Endothelial cell of umbilical vein (primary cell): ENCODE measurements at regions not wholly inside any gene's neighbourhood (a gene's known extent, or its start where the extent isn't known, plus 50 kb on each side); places are given as distances from the start of the nearest gene placed in this dataset.

Source experiments
- BruUV-seq: library from RNA; stranded (reverse); fragments of 400-500 nt; replicated peaks from 2 replicates; lab custom pipeline; 2021; lab: Mats Ljungman, UMichigan
- CTCF ChIA-PET: fragments of 300-600, 350-600 bp; sonication (Branson Sonifier 250); formaldehyde crosslinking; loops from one replicate; lab custom pipeline; 2021; ENCODE audit warnings: antibody characterized with exemption, inconsistent platforms; lab: Charles Lee
- POLR2A ChIA-PET: fragments of 300-600, 350-600 bp; sonication (Branson Sonifier 250); formaldehyde crosslinking; loops from one replicate; lab custom pipeline; 2021; ENCODE audit warnings: antibody characterized with exemption, inconsistent platforms; lab: Charles Lee
- DNase-seq: peaks from one replicate; pipeline ENCODE4 v3.0.0-alpha.2; 2011; ENCODE audit warnings: low read depth, low spot score
- FAIRE-seq: peaks from 2 replicates; lab custom pipeline; 2011; peaks lifted over from hg19 to GRCh38; lab: Jason Lieb, UNC
- H2AFZ ChIP-seq: 2 replicates; pipeline ENCODE4 v1.6.0; 2012; ENCODE audit warnings: low read depth, low read length, control low read depth, inconsistent platforms
- H3K27ac ChIP-seq: 2 replicates; pipeline ENCODE4 v1.5.1; 2011; ENCODE audit warnings: low read depth, mild to moderate bottlenecking, control low read depth, low read length, moderate library complexity; ENCODE audit not compliant: insufficient read depth
- H3K27me3 ChIP-seq, 2 experiments: 2 replicates each; pipeline versions ENCODE4 v1.6.0 to v1.6.1; 2011; ENCODE audit warnings: low read length in 2 of 2, mixed read lengths in 1 of 2; ENCODE audit not compliant: control insufficient read depth in 2 of 2, insufficient read depth in 2 of 2
- H3K36me3 ChIP-seq, 2 experiments: 2 replicates in 1 of 2; 3 replicates in 1 of 2; pipeline ENCODE4 v1.5.1; 2011; ENCODE audit warnings: low read length in 2 of 2, mild to moderate bottlenecking in 1 of 2, moderate library complexity in 1 of 2; ENCODE audit not compliant: control insufficient read depth in 2 of 2, insufficient read depth in 2 of 2; ENCODE audit errors: extremely low read depth in 1 of 2
- H3K4me1 ChIP-seq: 3 replicates; pipeline ENCODE4 v1.5.1; 2011; ENCODE audit warnings: mild to moderate bottlenecking, low read length; ENCODE audit not compliant: control insufficient read depth, insufficient read depth; ENCODE audit errors: extremely low read depth
- H3K4me2 ChIP-seq: 2 replicates; pipeline ENCODE4 v1.6.1; 2011; ENCODE audit warnings: low read length, control low read depth, mixed read lengths; ENCODE audit not compliant: insufficient read depth
- H3K4me3 ChIP-seq, 3 experiments: fragments of 200-600 bp in 1 of 3; sonication (generic), shearing (Covaris generic) in 1 of 3; replicated peaks in 1 of 3; 2 replicates each; pipeline ENCODE4 v1.5.1; 2011 to 2016; ENCODE audit warnings: control low read depth in 3 of 3, low read length in 3 of 3, mild to moderate bottlenecking in 2 of 3, inconsistent platforms in 1 of 3, low read depth in 1 of 3, moderate library complexity in 1 of 3; ENCODE audit not compliant: insufficient read depth in 1 of 3
- H3K79me2 ChIP-seq: 2 replicates; pipeline ENCODE4 v1.6.0; 2012; ENCODE audit warnings: low read length, inconsistent platforms; ENCODE audit not compliant: control insufficient read depth, insufficient read depth
- H3K9ac ChIP-seq: replicated peaks from 2 replicates; pipeline ENCODE3; 2011; ENCODE audit warnings: low read length, control low read depth; ENCODE audit not compliant: insufficient read depth; ENCODE audit errors: extremely low read depth
- H3K9me1 ChIP-seq: replicated peaks from 3 replicates; pipeline ENCODE4 v1.6.0; 2011; ENCODE audit warnings: mild to moderate bottlenecking, low read length; ENCODE audit not compliant: control insufficient read depth, insufficient read depth; ENCODE audit errors: extremely low read depth
- H3K9me3 ChIP-seq: replicated peaks from 2 replicates; pipeline ENCODE4 v1.5.1; 2012; ENCODE audit warnings: low read length, inconsistent platforms; ENCODE audit not compliant: control insufficient read depth, insufficient read depth
- H4K20me1 ChIP-seq: replicated peaks from 2 replicates; pipeline ENCODE3; 2011; ENCODE audit warnings: mild to moderate bottlenecking, low read length; ENCODE audit not compliant: control insufficient read depth, insufficient read depth; ENCODE audit errors: extremely low read depth
- EZH2 ChIP-seq: IDR thresholded peaks from 2 replicates; pipeline ENCODE4 v1.6.1; 2012; ENCODE audit warnings: borderline replicate concordance, low read depth, mild to moderate bottlenecking, moderate library complexity, low read length, inconsistent platforms; ENCODE audit not compliant: severe bottlenecking
- FOS ChIP-seq: IDR thresholded peaks from 2 replicates; pipeline ENCODE4 v1.6.1; 2011; ENCODE audit warnings: mild to moderate bottlenecking, low read length, moderate library complexity, borderline replicate concordance; ENCODE audit not compliant: insufficient read depth
- GATA2 ChIP-seq: IDR thresholded peaks from 2 replicates; pipeline ENCODE4 v1.7.0; 2011; ENCODE audit warnings: low read depth, mild to moderate bottlenecking, moderate library complexity, mixed read lengths, low read length; ENCODE audit not compliant: insufficient read length, insufficient read depth
- JUN ChIP-seq: IDR thresholded peaks from 2 replicates; pipeline ENCODE4 v1.6.1; 2011; ENCODE audit warnings: borderline replicate concordance, low read depth; ENCODE audit not compliant: insufficient read length, insufficient read depth
- MYC ChIP-seq: IDR thresholded peaks from one replicate; pipeline ENCODE4 v1.6.1; 2011; ENCODE audit warnings: mild to moderate bottlenecking, low read depth, low read length
- POLR2A ChIP-seq: IDR thresholded peaks from 2 replicates; pipeline ENCODE4 v1.6.1; 2012; ENCODE audit warnings: low read depth, mild to moderate bottlenecking, control low read depth, low read length
- POLR2AphosphoS5 ChIP-seq: IDR thresholded peaks from 2 replicates; pipeline ENCODE4 v1.6.1; 2012; ENCODE audit warnings: low read depth, mild to moderate bottlenecking, control low read depth, low read length, moderate library complexity; ENCODE audit not compliant: insufficient read depth
- dilution Hi-C: fragments of 300-500 bp; cut with MboI; formaldehyde crosslinking; loops from one replicate; pipeline ENCODE4 v1.15.0; 2019; ENCODE audit warnings: low sequenced_read_pairs; ENCODE audit not compliant: extremely low pct_ligation_motif_present
- intact Hi-C: fragments of 100-400 bp; cut with micrococcal nuclease; formaldehyde crosslinking; loops from one replicate; pipeline ENCODE4 v1.10.0; 2022
- TF ChIP-seq, protein P1 (sequence below): IDR thresholded peaks from 2 replicates; pipeline ENCODE4 v1.6.1; 2011; ENCODE audit not compliant: insufficient read depth, insufficient read length
- TF ChIP-seq, protein P2 (sequence below), 2 donors: IDR thresholded peaks; 1 replicate in 1 of 2; 2 replicates in 1 of 2; pipeline ENCODE4 v1.5.1; 2011; ENCODE audit warnings: low read length in 2 of 2, mild to moderate bottlenecking in 2 of 2, moderate library complexity in 2 of 2, control low read depth in 1 of 2, inconsistent platforms in 1 of 2, low read depth in 1 of 2; ENCODE audit not compliant: insufficient read depth in 1 of 2; ENCODE audit errors: extremely low read depth in 1 of 2

DNA sequence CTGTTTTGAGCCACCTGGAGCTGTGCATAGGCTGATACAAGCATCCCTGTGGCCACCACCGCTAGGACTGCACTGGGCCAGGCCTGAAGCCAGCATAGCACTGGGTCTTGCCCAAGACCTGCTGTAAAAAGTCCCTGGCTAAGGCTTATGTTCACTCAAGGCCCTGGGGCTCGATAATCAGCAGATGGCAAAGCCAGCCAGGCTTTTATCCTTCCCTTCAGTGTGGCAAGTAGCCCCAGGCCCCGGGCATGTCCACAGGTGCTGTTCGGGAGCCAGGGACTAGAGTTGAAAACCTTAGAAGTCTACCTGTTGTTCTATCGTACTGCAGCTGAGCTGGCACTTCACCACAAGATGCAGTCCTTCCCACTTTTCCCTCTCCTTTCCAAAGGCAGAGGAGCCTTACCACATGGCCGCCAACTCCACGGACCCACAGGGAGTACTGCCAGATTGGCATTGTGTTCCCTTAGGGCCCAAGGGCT is 226.4 kb upstream of the ZNF217 start:
- TF ChIP-seq, protein P1, sequence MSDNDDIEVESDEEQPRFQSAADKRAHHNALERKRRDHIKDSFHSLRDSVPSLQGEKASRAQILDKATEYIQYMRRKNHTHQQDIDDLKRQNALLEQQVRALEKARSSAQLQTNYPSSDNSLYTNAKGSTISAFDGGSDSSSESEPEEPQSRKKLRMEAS, result no peak
- TF ChIP-seq POLR2A (no peak), FOS (no peak), MYC (no peak), POLR2AphosphoS5 (no peak), EZH2 (no peak), GATA2 (no peak), JUN (no peak)
- TF ChIP-seq, protein P2, sequence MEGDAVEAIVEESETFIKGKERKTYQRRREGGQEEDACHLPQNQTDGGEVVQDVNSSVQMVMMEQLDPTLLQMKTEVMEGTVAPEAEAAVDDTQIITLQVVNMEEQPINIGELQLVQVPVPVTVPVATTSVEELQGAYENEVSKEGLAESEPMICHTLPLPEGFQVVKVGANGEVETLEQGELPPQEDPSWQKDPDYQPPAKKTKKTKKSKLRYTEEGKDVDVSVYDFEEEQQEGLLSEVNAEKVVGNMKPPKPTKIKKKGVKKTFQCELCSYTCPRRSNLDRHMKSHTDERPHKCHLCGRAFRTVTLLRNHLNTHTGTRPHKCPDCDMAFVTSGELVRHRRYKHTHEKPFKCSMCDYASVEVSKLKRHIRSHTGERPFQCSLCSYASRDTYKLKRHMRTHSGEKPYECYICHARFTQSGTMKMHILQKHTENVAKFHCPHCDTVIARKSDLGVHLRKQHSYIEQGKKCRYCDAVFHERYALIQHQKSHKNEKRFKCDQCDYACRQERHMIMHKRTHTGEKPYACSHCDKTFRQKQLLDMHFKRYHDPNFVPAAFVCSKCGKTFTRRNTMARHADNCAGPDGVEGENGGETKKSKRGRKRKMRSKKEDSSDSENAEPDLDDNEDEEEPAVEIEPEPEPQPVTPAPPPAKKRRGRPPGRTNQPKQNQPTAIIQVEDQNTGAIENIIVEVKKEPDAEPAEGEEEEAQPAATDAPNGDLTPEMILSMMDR (IDR thresholded peaks at IDR 0.05; ENCODE audit: extremely low read depth in 1 of 2, insufficient read depth in 1 of 2, low read depth in 1 of 2, low read length in 2 of 2), result no peak
- Histone ChIP-seq H3K9me1 (no peaks in the 10 kb centered on the region), H3K9me3 (no peaks in the 10 kb centered on the region), H3K27ac (no peak overlapping the region), H3K4me3 (no peak overlapping the region), H3K79me2 (no peaks in the 10 kb centered on the region), H3K9ac (no peak overlapping the region), H3K4me1 (no peaks in the 10 kb centered on the region), H3K4me2 (no peak overlapping the region), H2AFZ (no peak overlapping the region), H3K27me3 (no peaks in the 10 kb centered on the region), H3K36me3 (no peaks in the 10 kb centered on the region), H4K20me1 (no peaks in the 10 kb centered on the region)
- DNase-seq (no peak), FAIRE-seq (no peak)
- POLR2A ChIA-PET, result no interaction called here
- intact Hi-C loops, result no loop called here
- CTCF ChIA-PET, result no interaction called here
- BruUV-seq, result no TSS peak
- dilution Hi-C loops, result no loop called here
